ENCODE measurements at regions not wholly inside any gene's neighbourhood (a gene's known extent, or its start where the extent isn't known, plus 50 kb on each side); places are given as distances from the start of the nearest gene placed in this dataset.

- no peak for TF ChIP-seq CTCF (conservative IDR thresholded peaks at IDR 0.05)
- H3K27ac ChIP-seq = no peak overlapping the region
These were observed 104.0 kb upstream of the GRIA3 start for GRCh38 chrX:123080065-123080464.

- no peak for TF ChIP-seq CTCF (conservative IDR thresholded peaks at IDR 0.05)
These were observed 102.3 kb upstream of the GRIA3 start for GRCh38 chrX:123081776-123082175.

DNA sequence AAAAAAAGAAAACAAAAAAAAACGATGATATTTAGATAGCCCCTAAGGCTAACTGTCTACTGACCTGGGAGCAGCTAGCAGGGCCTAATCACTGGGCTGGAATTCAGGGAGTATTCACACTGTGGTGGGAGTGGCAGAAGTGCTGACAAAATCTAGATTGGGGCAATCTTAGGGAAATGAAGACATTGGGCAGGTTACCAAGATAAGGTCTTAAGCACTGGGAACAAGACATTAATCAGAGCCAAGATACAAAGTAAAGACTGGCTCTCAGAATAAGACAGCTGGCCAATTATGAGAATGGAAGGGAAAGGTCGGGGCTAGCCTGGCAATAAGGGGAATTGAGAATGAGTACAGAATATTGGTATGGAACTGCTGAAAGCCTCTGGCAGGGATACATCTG is 100.2 kb upstream of the GRIA3 start:
- TF ChIP-seq CTCF (conservative IDR thresholded peaks at IDR 0.05) = no peak
- H3K27ac ChIP-seq = no peak overlapping the region

More at GRCh38 chrX:123081776-123082175, 102.3 kb upstream of the GRIA3 start:
- H3K27ac ChIP-seq = no peak overlapping the region

DNA sequence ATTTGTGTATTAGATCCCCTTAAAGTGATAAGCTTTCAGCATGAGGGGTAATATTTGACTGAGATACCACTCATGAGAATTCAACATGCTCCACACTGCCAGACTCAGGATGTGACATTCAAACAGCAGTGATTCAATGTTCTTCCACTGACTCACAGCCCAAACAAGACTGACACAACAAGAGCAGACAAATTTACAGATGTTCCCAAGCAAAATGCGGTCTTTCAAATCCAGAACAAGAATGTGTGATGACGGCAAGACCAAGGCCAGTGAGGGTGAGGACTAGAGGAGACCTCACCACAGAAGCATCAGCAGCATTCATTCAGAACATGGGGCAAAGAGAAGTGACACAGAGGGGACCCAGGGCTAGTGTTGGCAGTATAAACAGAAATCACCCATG is 99.3 kb upstream of the GRIA3 start:
- H3K27ac ChIP-seq = no peak overlapping the region
- TF ChIP-seq CTCF (conservative IDR thresholded peaks at IDR 0.05) = no peak

DNA sequence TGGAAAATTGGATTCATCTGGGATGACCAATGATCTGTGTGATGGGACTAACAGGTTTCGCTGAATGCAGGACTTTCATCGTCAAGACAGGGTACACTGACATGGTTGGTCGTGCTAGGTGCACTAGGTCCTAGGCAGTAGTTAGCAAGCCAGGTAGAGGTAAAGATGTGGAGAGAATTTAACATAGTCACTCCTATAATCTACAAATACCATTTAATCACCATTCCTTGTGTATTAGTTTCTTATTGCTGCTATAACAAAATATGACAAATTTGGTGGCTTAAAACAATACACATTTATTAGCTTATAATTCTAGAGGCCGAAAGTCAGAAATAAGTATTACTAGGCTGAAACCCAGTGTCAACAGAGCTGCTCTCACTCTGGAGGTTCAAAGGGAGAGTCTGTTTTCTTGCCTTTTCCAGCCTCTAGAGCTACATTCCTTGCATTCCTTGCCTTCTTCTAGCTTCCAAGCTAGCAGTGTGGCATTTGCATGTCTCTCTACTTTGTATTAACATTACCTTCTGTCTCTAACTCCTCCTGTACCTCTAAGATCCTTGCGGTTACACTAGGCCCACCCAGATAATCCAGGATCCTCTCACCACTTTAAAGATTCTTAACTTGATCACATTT is 98.7 kb upstream of the GRIA3 start:
- H3K27ac ChIP-seq = no peak overlapping the region
- no peak for TF ChIP-seq CTCF (conservative IDR thresholded peaks at IDR 0.05)

DNA sequence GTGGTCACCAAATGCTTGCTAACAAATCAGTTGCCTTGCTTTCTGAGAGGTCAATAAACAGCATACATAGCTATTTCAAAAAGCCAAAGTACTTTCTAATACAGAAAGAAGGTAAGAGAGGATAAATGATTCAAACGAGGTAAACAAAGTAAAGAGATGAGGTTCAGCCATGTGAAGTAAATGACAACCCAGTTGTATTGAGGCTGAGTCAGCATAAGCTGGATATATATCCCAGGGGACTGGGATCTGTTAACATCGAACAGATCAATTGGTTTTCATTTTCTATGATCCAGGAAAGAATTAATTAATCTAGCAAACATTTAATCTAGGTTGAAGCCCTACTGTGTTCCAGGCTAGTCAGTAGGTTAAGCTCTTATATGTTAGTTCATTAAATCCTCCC is 97.3 kb upstream of the GRIA3 start:
- no peak overlapping the region for H3K27ac ChIP-seq
- no peak for TF ChIP-seq CTCF (conservative IDR thresholded peaks at IDR 0.05)

DNA sequence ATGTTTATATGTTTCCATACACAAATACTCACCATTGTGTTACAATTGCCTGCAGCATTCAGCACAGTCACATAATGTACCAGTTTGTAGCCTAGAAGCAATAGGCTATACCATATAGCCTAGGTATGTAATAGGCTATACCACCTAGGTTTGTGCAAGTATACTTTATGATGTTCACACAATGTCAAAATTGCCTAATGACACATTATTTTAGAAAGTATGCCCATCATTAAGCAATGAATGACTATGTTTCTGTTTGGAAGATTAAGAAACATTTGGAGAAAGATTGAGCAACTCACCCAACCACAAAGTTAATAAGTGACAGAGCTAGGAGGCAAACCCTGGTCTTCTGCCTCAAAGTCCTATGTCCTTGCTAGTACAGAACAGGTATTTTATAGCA is 96.8 kb upstream of the GRIA3 start:
- no peak for TF ChIP-seq CTCF (conservative IDR thresholded peaks at IDR 0.05)
- H3K27ac ChIP-seq = no peak overlapping the region
